ENCODE measurements at regions not wholly inside any gene's neighbourhood (a gene's known extent, or its start where the extent isn't known, plus 50 kb on each side); places are given as distances from the start of the nearest gene placed in this dataset.

DNA sequence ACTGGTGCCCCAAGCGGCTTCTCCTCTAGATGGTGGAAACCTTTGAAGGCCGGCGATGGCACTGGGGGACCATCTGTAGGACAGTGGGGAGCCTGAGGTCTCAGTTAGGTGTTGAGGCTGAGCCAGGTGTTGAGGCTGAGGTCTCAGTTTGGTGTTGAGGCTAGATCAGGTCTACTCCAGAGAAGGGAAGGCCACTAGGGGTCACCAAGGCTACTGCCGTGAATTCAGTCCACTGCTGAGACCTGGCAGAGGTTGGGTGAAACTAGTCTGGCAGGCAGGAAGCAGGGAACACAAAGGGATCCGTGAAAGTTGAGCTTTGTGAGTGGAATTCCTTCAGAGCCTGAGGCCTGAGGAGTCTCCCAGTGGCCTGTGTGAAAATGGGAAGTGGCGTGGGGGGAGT, 123.8 kb upstream of the FGF3 start:
- Histone ChIP-seq H3K4me3 (no peak overlapping the region), H3K27me3 (peaks cover 23% of the 10 kb centered on the region), H3K27ac (no peak overlapping the region), H3K36me3 (no peaks in the 10 kb centered on the region), H3K4me1 (peaks cover 0 to 7% (median under 1%) of the 10 kb centered on the region in 4 donors), H3K9me3 (no peaks in the 10 kb centered on the region)
- TF ChIP-seq, protein P1, sequence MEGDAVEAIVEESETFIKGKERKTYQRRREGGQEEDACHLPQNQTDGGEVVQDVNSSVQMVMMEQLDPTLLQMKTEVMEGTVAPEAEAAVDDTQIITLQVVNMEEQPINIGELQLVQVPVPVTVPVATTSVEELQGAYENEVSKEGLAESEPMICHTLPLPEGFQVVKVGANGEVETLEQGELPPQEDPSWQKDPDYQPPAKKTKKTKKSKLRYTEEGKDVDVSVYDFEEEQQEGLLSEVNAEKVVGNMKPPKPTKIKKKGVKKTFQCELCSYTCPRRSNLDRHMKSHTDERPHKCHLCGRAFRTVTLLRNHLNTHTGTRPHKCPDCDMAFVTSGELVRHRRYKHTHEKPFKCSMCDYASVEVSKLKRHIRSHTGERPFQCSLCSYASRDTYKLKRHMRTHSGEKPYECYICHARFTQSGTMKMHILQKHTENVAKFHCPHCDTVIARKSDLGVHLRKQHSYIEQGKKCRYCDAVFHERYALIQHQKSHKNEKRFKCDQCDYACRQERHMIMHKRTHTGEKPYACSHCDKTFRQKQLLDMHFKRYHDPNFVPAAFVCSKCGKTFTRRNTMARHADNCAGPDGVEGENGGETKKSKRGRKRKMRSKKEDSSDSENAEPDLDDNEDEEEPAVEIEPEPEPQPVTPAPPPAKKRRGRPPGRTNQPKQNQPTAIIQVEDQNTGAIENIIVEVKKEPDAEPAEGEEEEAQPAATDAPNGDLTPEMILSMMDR (IDR thresholded peaks at IDR 0.05), result peak in 1 of 5 experiments; percentile 17
- no peak for TF ChIP-seq EP300 (IDR thresholded peaks at IDR 0.05; ENCODE audit: low read depth)
- 70% methylated on average over 6 of the region's 6 CpGs; no CpG with 5 or more reads in 1 of the 2 donors for WGBS, 2 donors (ENCODE audit: low coverage in 1 of 2)
- intact Hi-C loops (cut with DNase I; ENCODE audit: low total_unique reads) (no loop called here), in situ Hi-C loops (cut with MboI; ENCODE audit: low pct_ligation_motif_present in 1 of 4, low pct_unique_long_range_greater_than_20kb in 1 of 4, low sequenced_read_pairs in 3 of 4) (no loop called here)
- no peak for DNase-seq

- intact Hi-C loops (cut with DNase I; ENCODE audit: low total_unique reads), result no loop called here
- Histone ChIP-seq H3K27ac (no peak overlapping the region), H3K27me3 (peaks cover 20% of the 10 kb centered on the region), H3K36me3 (no peaks in the 10 kb centered on the region), H3K9me3 (no peaks in the 10 kb centered on the region), H3K4me1 (peaks cover 0 to 10% (median 5%) of the 10 kb centered on the region in 4 donors), H3K4me3 (no peak overlapping the region)
- WGBS, 2 donors (ENCODE audit: low coverage in 1 of 2), result 73% methylated on average over 7 of the region's 11 CpGs; no CpG with 5 or more reads in 1 of the 2 donors
- in situ Hi-C loops (cut with MboI; ENCODE audit: low pct_ligation_motif_present in 1 of 4, low pct_unique_long_range_greater_than_20kb in 1 of 4, low sequenced_read_pairs in 3 of 4), result no loop called here
- TF ChIP-seq EP300 (IDR thresholded peaks at IDR 0.05; ENCODE audit: low read depth), result no peak
- TF ChIP-seq, protein P1 (IDR thresholded peaks at IDR 0.05), result no peak
- TF ChIP-seq POLR2AphosphoS5 (IDR thresholded peaks at IDR 0.05), result no peak
- no peak for DNase-seq
These were observed 124.3 kb upstream of the FGF3 start for GRCh38 chr11:69943506-69943905.

GRCh38 chr11:69944146-69944795, 125.1 kb upstream of the FGF3 start:
- TF ChIP-seq POLR2A (IDR thresholded peaks at IDR 0.05), result no peak
- TF ChIP-seq, protein P1 (IDR thresholded peaks at IDR 0.05), result no peak
- TF ChIP-seq EP300 (IDR thresholded peaks at IDR 0.05; ENCODE audit: low read depth), result no peak
- no peak for TF ChIP-seq POLR2AphosphoS5 (IDR thresholded peaks at IDR 0.05)
- Histone ChIP-seq H3K27ac (no peak overlapping the region), H3K4me3 (no peak overlapping the region), H3K4me1 (peaks cover 0 to 16% (median 10%) of the 10 kb centered on the region in 4 donors), H3K9me3 (no peaks in the 10 kb centered on the region), H3K27me3 (peaks cover 20% of the 10 kb centered on the region), H3K36me3 (no peaks in the 10 kb centered on the region)
- 85% methylated on average over 10 of the region's 10 CpGs; no CpG with 5 or more reads in 1 of the 2 donors for WGBS, 2 donors (ENCODE audit: low coverage in 1 of 2)
- in situ Hi-C loops (cut with MboI; ENCODE audit: low pct_ligation_motif_present in 1 of 4, low pct_unique_long_range_greater_than_20kb in 1 of 4, low sequenced_read_pairs in 3 of 4) (no loop called here), intact Hi-C loops (cut with DNase I; ENCODE audit: low total_unique reads) (no loop called here)
- no peak for DNase-seq

GRCh38 chr11:69945157-69945556, 125.9 kb upstream of the FGF3 start:
- Histone ChIP-seq H3K4me3 (no peak overlapping the region), H3K27ac (no peak overlapping the region), H3K36me3 (no peaks in the 10 kb centered on the region), H3K9me3 (no peaks in the 10 kb centered on the region), H3K4me1 (peaks cover 0 to 11% (median 10%) of the 10 kb centered on the region in 4 donors), H3K27me3 (peaks cover 16% of the 10 kb centered on the region)
- DNase-seq, result no peak
- intact Hi-C loops (cut with DNase I; ENCODE audit: low total_unique reads) (no loop called here), in situ Hi-C loops (cut with MboI; ENCODE audit: low pct_ligation_motif_present in 1 of 4, low pct_unique_long_range_greater_than_20kb in 1 of 4, low sequenced_read_pairs in 3 of 4) (no loop called here)
- TF ChIP-seq EP300 (IDR thresholded peaks at IDR 0.05; ENCODE audit: low read depth), result no peak
- no peak for TF ChIP-seq POLR2AphosphoS5 (IDR thresholded peaks at IDR 0.05)
- no peak for TF ChIP-seq POLR2A (IDR thresholded peaks at IDR 0.05)
- TF ChIP-seq, protein P1 (IDR thresholded peaks at IDR 0.05), result no peak
- 58 to 86% methylated on average over 1 of the region's 1 CpG for WGBS, 2 donors (ENCODE audit: low coverage in 1 of 2)
